ENCODE measurements at regions not wholly inside any gene's neighbourhood (a gene's known extent, or its start where the extent isn't known, plus 50 kb on each side); places are given as distances from the start of the nearest gene placed in this dataset.
A peak's percentile ranks its signal among the peaks of the same experiment; 100 is the strongest.
"Not testable (repeated sequence)": the region's sequence is repeated elsewhere in the genome, so short reads cannot be mapped to it uniquely, and the experiment has no call there.

DNA sequence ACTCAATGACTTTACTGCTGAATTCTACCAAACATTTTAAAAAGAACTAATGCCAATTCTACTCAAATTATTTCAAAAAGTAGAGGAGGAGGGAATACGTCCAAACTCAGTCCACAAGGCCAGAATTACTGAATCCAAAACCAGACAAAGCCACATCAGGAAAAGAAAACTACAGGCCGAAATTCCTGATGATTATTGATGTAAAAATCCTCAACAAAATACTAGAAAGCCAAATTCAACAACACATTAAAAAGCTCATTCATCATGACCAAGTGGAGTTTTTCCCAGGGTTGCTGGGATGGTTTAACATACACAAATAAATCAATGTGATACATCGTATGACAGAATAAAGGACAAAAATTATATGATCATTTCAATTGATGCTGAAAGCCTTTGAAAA is 103.9 kb upstream of the UBE2E3 start:
- TF ChIP-seq, protein P1, sequence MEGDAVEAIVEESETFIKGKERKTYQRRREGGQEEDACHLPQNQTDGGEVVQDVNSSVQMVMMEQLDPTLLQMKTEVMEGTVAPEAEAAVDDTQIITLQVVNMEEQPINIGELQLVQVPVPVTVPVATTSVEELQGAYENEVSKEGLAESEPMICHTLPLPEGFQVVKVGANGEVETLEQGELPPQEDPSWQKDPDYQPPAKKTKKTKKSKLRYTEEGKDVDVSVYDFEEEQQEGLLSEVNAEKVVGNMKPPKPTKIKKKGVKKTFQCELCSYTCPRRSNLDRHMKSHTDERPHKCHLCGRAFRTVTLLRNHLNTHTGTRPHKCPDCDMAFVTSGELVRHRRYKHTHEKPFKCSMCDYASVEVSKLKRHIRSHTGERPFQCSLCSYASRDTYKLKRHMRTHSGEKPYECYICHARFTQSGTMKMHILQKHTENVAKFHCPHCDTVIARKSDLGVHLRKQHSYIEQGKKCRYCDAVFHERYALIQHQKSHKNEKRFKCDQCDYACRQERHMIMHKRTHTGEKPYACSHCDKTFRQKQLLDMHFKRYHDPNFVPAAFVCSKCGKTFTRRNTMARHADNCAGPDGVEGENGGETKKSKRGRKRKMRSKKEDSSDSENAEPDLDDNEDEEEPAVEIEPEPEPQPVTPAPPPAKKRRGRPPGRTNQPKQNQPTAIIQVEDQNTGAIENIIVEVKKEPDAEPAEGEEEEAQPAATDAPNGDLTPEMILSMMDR (IDR thresholded peaks at IDR 0.05; ENCODE audit: low read length, missing control alignments), result no peak
- DNase-seq (ENCODE audit: low read depth), result no peak
- no peak overlapping the region for H3K4me3 ChIP-seq (replicated peaks; ENCODE audit: low read depth, low read length)

DNA sequence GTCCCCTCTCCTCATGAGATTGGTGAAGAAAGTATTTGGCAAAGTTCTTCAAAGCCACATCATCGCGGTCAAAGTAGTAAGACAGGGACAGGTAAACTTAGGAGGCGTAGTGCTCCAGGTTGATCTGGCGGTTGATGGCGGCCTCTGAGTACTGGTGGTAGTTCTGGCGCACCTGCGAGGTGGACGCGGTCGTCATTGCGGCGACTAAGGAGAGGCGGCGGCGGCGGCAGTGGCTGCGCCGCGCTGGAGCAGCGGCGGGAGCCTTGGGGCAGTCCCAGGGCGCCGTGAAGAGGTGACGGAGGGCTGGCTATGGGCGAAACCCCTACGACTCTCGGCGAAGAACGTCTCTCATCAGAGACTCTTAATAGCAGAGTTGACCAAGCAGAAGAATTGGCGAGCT is 107.2 kb upstream of the UBE2E3 start:
- DNase-seq (ENCODE audit: low read depth), result no peak
- no peak overlapping the region for H3K4me3 ChIP-seq (replicated peaks; ENCODE audit: low read depth, low read length)
- TF ChIP-seq, protein P1 (IDR thresholded peaks at IDR 0.05; ENCODE audit: low read length, missing control alignments), result no peak

DNA sequence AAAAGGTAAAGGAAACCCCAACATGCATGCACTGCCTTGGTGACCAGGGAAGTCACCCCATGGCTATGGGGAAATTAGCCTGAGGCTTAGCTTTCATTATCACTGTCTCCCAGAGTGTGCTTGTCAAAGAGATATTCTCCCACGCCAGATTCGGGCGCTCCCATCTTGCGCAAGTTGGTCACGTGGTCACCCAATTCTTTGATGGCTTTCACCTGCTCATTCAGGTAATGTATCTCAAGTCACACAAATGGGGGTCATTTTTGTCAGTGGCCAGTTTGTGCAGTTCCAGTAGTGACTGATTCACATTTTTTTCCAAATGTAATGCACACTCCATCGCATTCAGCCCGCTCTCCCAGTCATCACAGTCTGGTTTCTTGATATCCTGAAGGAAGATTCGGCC is 107.6 kb upstream of the UBE2E3 start:
- not testable (repeated sequence) for H3K4me3 ChIP-seq (replicated peaks; ENCODE audit: low read depth, low read length); DNase-seq (ENCODE audit: low read depth)

- TF ChIP-seq, protein P1 (IDR thresholded peaks at IDR 0.05; ENCODE audit: low read length, missing control alignments), result no peak
- no peak overlapping the region for H3K4me3 ChIP-seq (replicated peaks; ENCODE audit: low read depth, low read length)
- peak; percentile 3 for DNase-seq (ENCODE audit: low read depth)
Measured at GRCh38 chr2:180872255-180872654, 108.2 kb upstream of the UBE2E3 start.

DNA sequence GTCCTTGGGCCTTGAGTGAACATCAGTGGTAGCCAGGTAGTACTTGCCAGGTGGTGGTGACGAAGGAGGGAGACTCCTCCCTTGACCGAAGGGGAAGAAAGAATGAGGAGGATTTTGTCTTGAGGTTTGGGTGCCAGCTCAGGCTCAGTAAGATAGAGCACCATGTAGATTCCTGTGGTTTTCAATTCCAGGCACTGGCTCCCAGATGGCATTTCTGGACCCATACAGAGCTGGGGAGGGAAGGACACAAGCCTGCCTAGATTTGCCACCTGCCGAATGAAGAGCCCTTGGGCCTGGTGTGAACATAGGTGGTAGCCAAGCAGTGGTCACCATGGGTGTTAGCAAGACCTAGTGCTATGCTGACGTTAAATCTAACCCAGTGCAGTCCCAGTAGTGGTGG is 108.8 kb upstream of the UBE2E3 start:
- TF ChIP-seq, protein P1 (IDR thresholded peaks at IDR 0.05; ENCODE audit: low read length, missing control alignments), result no peak
- DNase-seq (ENCODE audit: low read depth), result no peak
- no peak overlapping the region for H3K4me3 ChIP-seq (replicated peaks; ENCODE audit: low read depth, low read length)

GRCh38 chr2:180849851-180850250 is 130.6 kb upstream of the UBE2E3 start:
- TF ChIP-seq, protein P1 (IDR thresholded peaks at IDR 0.05; ENCODE audit: low read length, missing control alignments), result no peak
- no peak overlapping the region for H3K4me3 ChIP-seq (replicated peaks; ENCODE audit: low read depth, low read length)
- no peak for DNase-seq (ENCODE audit: low read depth)

GRCh38 chr2:180848393-180848792 is 132.0 kb upstream of the UBE2E3 start:
- no peak for DNase-seq (ENCODE audit: low read depth)
- TF ChIP-seq, protein P1 (IDR thresholded peaks at IDR 0.05; ENCODE audit: low read length, missing control alignments), result no peak
- H3K4me3 ChIP-seq (replicated peaks; ENCODE audit: low read depth, low read length), result no peak overlapping the region
